Astrocyte of the cerebellum (primary cell): ENCODE measurements at regions not wholly inside any gene's neighbourhood (a gene's known extent, or its start where the extent isn't known, plus 50 kb on each side); places are given as distances from the start of the nearest gene placed in this dataset.

Experiments used
- DNase-seq: peaks from one replicate; pipeline ENCODE4 v3.0.0-alpha.2; 2011; ENCODE audit warnings: low read depth
- H3K4me3 ChIP-seq: 2 replicates; pipeline ENCODE4 v1.5.1; 2011; ENCODE audit warnings: mild to moderate bottlenecking, low read depth, low read length, moderate library complexity
- in situ Hi-C: cut with HindIII; loops from 2 replicates; pipeline ENCODE4 v1.10.0; 2017; ENCODE audit warnings: low sequenced_read_pairs
- TF ChIP-seq, protein P1 (sequence below): IDR thresholded peaks from 2 replicates; pipeline ENCODE4 v1.5.1; 2012; ENCODE audit warnings: low read length, low read depth, moderate library complexity, mild to moderate bottlenecking; ENCODE audit errors: missing control alignments

GRCh38 chr12:125836647-125837046, 771.4 kb downstream of the AACS start:
- in situ Hi-C loops = no loop called here
- TF ChIP-seq, protein P1, sequence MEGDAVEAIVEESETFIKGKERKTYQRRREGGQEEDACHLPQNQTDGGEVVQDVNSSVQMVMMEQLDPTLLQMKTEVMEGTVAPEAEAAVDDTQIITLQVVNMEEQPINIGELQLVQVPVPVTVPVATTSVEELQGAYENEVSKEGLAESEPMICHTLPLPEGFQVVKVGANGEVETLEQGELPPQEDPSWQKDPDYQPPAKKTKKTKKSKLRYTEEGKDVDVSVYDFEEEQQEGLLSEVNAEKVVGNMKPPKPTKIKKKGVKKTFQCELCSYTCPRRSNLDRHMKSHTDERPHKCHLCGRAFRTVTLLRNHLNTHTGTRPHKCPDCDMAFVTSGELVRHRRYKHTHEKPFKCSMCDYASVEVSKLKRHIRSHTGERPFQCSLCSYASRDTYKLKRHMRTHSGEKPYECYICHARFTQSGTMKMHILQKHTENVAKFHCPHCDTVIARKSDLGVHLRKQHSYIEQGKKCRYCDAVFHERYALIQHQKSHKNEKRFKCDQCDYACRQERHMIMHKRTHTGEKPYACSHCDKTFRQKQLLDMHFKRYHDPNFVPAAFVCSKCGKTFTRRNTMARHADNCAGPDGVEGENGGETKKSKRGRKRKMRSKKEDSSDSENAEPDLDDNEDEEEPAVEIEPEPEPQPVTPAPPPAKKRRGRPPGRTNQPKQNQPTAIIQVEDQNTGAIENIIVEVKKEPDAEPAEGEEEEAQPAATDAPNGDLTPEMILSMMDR = no peak
- H3K4me3 ChIP-seq = no peak overlapping the region
- no peak for DNase-seq

DNA sequence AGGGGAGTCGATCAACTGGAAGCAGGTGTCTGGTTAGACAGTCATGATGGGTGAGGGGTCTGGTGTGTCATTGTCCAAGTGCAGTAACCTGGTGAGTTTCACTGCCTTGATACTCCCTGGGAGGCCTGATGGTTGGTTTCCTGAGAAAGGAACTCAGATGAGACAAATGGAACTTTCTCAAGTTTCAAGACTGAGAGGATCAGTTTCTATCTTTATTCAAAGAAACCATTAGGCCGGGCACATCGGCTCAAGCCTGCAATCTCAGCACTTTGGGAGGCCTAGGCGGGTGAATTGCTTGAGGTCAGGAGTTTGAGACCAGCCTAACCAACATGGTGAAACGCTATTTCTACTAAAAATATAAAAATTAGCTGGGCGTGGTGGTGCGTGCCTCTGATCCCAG, 776.1 kb downstream of the AACS start:
- DNase-seq = no peak
- no peak overlapping the region for H3K4me3 ChIP-seq
- TF ChIP-seq, protein P1 = no peak
- in situ Hi-C loops = no loop called here

DNA sequence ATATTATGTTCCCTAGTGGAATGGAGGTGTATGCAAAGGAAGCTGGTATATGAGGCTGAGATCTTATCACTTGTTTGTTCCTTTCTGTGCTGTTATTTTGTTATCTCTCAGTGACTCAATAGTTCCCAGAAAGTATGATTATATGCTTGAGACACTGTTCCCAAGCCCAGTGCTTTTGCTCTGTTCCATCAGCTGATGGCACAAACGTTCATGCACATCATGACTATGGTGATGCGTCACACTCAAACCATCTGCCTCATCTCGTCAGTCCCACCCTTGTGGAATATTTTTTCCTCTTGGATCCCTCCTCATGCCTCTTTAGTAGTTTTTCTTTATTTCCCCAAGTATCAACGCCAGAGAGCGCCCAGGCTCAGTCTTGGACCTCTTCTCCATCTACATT, 786.9 kb downstream of the AACS start:
- in situ Hi-C loops = no loop called here
- H3K4me3 ChIP-seq = no peak overlapping the region
- TF ChIP-seq, protein P1 = no peak
- no peak for DNase-seq

DNA sequence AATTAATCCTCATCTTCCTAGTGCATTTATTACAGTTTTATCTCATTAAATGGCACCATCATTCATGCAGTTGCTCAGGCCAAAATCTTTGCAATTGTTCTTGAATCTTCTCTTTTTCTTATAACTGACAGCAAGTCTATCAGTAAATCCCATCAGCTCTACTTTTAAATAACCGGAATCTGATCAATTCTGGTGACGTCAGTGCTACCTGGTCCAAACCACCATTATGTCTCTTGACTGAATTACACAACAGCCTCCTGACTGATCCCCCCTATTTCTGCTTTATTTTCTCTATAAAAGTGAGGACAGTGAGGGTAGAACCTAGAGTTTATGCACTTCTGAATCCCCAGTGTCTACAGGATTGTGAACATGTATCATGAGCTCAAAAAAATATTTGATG, 787.4 kb downstream of the AACS start:
- in situ Hi-C loops = no loop called here
- no peak for DNase-seq
- TF ChIP-seq, protein P1 = no peak
- H3K4me3 ChIP-seq = no peak overlapping the region

GRCh38 chr12:125853670-125854069, 788.4 kb downstream of the AACS start:
- DNase-seq = no peak
- in situ Hi-C loops = no loop called here
- TF ChIP-seq, protein P1 = no peak
- no peak overlapping the region for H3K4me3 ChIP-seq

DNA sequence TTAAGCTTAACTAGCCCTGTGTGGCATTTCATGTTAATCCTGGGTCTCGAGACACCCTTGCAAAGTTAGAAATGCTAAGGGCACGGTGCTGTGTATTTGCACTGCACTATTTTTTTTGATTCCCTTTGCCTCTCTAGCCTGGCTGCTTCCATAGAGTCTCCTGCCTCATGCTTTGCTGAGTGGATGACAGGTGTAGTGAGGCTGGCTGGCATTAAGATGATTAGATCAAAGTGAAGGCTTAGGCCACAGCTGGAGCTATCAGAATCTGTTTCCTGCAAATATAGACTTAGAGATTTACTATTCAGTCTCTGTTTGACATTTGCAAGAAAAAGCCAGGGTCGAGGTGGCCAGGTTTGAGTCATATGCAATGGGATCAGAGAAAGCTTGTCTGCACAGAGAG, 791.1 kb downstream of the AACS start:
- TF ChIP-seq, protein P1 = no peak
- in situ Hi-C loops = no loop called here
- DNase-seq = no peak
- no peak overlapping the region for H3K4me3 ChIP-seq

DNA sequence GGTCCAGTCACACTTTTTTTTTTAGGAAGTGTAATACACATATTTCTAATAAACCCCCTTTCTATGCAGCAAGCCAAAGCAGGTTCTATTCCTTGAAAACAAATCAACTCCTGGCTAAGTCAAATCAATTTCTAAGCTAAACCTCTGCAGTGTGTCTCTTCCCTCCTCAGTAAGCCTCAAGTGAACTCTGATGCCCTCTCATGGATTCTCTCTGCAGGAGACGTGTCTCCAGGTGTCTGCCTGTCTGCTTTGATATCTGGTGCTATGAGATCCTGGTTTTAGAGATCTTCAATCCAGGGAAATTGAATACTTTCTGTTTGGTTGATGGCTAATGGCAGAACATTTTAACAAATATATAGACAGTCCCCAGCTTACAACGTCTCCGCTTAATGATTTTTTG, 791.7 kb downstream of the AACS start:
- no peak overlapping the region for H3K4me3 ChIP-seq
- TF ChIP-seq, protein P1 = no peak
- in situ Hi-C loops = no loop called here
- no peak for DNase-seq
